RCC 7860 (cell line): ENCODE measurements at regions not wholly inside any gene's neighbourhood (a gene's known extent, or its start where the extent isn't known, plus 50 kb on each side); places are given as distances from the start of the nearest gene placed in this dataset.

Experiments used
- DNase-seq: peaks from one replicate; pipeline ENCODE4 v3.0.0-alpha.2; 2015; ENCODE audit warnings: low spot score
- FAIRE-seq: peaks from 2 replicates; lab custom pipeline; 2012; peaks lifted over from hg19 to GRCh38; lab: Jason Lieb, UNC

DNA sequence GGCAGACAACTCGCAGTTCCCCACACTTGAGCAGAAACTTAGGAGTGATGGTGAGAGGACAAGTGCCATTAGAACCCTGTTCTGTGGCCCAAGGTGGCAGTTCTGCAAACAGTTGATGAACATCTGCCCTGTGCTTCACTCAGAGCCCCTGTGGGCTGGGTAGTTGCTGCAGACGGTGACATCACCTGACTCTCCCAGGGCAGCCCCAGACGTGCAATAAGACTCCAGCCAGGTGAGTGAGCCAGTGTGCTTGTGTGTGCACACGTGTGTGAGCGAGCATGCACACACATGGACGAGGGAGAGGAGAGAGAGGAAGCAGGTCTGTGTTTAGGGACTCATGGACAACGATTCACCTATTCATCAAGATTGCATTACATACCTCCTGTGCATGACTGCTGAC is 136.0 kb upstream of the GLI2 start:
- DNase-seq (no peak), FAIRE-seq (no peak)

DNA sequence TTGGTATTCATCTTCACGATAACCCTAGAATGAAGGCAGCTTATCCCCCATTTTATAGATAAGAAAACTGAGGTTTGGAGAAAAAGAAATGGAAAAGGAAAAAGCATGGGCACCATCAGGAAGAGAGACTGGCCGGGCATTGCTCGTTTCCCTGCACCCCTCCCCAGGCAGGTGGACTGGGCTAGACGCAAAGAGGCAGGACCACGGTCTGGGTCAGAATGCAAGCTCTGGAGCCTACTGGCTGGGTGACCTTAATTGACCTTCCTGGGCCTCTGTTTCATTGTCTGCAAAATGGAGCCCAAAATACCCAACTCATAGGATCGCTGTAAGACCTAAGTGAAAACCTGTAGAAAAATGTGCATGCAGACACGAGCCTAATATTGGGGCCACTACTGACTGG is 135.3 kb upstream of the GLI2 start:
- DNase-seq, result no peak
- no peak for FAIRE-seq

DNA sequence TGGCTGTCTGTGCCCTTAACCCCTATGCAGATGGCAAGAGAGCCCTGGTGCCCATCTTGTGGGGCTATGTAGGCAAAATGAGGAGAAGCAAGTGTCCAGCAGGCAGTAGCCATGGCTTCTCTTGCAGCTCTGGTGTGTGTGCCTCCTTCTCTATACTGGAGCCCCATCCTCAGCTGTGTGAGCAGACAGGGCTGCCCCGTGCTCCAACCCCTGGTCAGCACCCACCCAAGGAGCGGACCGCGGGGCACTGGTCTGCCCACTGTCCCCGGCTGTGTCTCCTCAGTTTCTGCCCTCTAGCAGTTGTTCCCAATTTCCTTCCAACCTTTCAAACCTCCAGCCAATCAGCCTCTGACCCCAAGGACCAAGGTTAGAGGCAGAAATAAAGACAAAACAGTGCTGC is 134.9 kb upstream of the GLI2 start:
- FAIRE-seq, result no peak
- DNase-seq, result no peak

DNA sequence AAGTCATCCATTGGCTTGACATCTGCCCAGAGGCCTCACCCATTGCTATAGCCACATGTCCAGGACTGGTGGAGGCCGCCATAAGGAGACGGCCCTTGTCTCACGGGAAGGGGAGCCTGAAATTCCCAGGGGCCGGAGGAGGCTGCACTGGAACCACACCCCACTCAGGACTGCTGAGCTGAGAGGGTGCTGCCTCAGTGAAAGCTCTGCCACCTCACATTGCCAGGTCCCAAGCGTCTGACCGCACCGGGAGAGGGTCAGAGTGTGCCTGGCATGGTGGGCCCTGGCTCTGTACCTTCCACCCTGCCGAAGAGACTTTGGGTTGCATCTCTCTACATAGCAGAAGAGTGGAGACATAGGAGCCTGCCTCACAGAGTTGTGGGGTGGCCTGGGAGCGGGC is 134.1 kb upstream of the GLI2 start:
- DNase-seq (no peak), FAIRE-seq (no peak)

DNA sequence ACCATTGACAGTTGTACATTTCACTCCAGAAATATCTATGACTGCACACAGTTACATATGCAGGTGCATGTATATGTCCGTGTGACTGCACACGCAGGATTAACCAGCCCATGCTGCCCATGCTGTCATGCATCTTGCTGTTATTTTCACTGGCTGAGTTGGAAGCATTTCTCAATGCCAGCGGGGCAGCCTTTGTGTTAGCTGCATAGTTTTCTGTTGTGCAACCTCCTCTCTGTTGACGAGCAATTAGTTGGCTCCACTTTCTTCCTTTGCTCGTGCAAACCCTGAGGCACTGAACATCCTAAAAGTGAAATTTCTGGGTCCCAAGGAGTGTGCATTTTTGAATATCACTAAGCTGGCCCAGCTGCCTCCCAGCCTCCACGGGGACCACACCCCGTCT is 133.4 kb upstream of the GLI2 start:
- FAIRE-seq (no peak), DNase-seq (no peak)

DNA sequence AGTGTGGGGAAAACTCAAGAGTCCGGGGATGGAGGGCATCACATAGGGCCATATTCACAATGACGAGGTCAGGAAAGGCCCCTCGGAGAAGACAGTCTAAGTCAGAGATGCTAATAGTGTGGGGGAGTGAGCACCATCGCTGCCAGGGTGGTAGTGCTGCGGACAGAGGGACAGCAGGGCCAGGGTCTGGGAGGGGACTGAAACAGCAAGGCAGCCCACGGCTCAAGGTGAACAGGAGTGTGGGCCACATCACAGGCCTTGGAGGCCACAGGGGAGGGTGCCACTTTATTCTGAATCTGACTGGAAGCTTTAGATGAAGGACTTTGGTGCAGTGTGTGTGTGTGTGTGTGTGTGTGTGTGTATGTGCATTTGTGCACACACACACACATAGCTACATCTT is 130.9 kb upstream of the GLI2 start:
- FAIRE-seq, result no peak
- no peak for DNase-seq

DNA sequence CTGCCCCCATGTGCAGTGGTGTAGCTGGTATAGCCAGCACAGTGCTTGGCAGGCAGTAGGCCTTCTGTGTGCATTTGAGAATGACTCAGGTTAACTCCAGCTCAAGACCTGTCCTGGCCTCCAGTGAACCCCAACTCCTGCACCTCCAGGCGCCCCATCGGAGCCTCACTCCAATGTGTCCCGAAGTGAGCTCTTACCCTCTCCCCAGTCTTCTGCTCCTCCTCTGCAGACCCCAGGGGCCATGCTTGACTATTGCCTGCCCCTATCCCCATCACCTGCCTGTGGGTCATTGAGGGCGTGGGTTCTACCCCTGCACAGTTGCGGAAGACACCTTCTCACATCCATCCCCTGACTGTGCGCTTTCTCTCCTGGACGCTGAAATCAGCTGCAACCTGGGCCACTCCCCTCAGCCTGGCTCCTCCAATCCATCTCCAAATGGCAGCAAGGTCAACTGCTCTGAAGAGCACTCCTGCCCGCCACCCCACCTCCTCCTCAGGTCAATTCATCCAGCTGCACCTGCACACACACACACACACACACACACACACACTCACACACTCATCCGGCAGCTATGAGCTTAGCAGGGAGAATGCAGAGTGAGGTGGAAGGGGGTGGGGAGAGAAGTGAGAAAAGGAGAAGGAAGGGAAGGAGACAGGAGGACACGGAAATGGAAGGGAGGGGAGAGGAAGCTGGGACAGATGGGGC is 130.3 kb upstream of the GLI2 start:
- FAIRE-seq (no peak), DNase-seq (no peak)

DNA sequence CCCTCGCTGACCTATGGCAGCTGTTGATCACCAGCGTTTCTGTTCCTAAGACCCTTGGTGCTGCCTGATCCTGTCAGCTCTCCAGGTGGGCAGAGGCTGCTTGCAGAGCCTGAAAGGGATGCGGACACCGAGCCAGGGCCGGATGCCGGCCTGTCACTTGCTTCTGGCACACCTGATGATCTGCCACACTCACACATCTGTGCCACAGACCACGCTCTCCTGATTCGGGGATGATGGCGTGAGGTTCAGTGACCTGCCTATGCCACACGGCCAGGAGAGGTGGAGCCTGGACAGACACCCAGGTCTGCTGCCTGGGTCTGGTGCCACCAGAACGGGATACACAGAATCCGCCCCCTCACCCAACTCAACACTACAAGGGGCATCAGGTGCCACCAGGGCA is 129.4 kb upstream of the GLI2 start:
- no peak for FAIRE-seq
- no peak for DNase-seq

DNA sequence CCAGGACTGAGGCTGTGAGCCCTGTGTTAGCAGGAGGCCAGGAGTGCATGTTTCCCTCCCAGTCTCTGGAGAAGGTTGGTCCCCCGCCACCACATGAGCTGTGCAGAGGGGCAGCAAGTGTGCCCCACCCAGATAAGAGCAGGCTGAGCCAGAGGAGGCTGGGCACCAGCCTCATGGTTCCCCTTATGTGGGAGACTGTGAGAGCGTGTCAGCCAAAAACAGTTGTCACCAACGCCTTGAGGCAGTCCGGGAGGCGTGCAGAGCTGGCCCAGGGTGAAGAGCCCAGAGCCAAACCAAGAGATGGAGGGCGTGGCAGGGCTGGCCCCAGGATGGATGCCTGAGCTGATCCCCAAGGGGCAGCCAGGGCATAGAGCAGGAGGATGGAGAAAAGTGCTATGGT is 128.7 kb upstream of the GLI2 start:
- no peak for DNase-seq

DNA sequence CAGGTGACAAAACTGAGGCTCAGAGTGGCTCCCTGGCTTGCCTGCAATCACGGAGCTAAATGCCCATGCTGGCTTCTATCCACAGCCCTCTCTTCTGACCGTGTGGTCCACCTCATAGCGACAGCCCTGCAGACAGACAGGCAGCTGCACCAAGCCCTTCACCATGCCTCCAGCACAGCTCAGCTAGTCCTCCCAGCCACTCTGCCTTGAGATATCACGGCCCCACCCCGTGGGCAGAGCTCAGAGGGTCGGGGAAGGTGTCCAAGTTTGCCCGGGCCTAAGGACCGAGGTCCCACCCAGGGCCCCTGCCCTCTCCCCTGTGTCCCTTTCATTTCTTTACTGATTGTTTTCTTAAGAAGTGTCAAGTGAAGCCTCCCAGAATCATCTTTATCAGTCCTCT is 128.2 kb upstream of the GLI2 start:
- FAIRE-seq (no peak), DNase-seq (no peak)

More for the DNA sequence above, 128.7 kb upstream of the GLI2 start:
- no peak for FAIRE-seq

DNA sequence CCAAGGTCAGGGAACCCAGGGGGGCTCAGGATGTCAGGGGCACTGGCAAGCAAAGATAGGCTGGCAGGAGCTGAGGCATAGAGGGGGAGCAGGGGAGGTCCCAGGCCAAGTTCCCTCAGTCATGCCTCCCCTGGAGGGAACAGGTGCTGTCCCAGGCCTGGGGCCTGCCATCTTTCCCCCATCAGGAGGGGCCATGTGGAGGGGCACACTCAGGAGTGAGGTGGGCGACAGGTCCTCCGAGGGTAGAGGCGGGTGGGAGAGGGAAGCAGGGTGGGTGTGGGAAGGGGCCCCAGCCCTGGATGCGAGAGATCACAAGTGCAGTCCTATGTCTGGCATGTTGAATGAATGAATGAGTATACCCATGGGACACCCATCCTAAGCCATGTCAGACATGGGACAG is 127.7 kb upstream of the GLI2 start:
- FAIRE-seq (no peak), DNase-seq (no peak)

DNA sequence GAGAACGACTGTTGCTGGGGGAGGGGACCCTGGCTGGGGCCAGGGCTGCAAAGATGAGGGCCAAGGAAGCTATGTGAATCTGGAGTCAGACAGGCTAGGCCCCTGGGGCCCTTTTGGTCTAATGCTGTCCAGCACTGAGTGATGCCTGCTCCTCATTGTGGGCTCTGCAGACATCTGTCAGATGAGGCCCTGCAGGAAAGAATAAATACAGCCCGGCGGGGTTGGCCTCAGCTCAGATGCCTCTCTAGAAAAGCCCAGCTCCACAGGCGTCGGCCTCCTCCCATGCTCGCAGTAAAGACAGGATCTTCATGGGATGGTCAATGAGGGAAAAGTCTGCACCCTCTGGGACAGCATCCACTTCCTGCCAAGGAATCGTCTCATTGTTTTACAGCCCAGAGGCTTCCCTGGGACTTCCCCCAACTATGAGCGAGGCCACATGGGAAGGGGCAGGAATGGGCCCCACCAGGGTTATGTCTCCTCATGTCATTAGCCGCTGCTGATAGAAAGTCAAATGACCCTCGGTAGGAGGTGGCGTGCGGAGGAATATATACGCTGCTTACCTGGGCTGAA is 125.8 kb upstream of the GLI2 start:
- DNase-seq, result no peak
- no peak for FAIRE-seq

DNA sequence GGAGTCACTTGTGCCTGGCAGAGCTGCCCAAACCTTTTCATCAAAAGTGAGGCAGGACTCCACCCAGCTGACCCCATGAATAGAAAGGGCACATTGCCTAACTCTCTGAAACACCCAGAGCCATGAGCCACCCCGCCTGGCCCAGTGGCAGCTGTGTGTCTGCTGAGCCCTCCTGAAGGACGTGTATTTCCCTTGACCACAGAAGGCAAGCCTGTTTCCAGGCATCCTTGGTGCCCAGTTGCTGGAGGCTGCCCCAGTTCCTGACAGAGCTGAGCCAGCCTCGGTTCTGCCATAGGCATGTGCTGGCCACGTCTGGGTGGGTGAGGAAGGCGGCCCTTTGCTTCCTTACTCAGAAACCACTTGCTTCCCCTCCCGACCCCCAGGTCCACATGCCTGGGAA is 124.7 kb upstream of the GLI2 start:
- DNase-seq (no peak), FAIRE-seq (no peak)

DNA sequence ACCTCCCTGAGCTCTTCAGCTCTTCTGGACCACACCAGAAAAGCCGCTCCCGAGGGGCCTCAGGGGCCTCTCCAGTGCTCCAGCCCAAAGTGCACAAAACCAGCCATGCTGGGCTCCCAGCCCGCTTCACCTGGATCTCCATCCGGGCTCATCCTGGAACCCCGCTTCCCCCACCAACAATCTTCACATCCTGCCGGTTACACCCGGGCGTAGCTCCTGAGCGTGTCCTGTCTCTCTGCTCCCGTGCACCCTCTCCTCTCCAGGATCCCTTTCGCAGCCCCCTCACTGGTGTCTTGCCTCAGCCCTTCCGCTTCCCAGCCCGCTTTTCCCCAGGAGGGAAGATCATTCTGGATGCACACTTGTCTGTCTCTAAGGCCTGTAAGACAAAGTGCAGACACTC is 123.7 kb upstream of the GLI2 start:
- DNase-seq (no peak), FAIRE-seq (no peak)

DNA sequence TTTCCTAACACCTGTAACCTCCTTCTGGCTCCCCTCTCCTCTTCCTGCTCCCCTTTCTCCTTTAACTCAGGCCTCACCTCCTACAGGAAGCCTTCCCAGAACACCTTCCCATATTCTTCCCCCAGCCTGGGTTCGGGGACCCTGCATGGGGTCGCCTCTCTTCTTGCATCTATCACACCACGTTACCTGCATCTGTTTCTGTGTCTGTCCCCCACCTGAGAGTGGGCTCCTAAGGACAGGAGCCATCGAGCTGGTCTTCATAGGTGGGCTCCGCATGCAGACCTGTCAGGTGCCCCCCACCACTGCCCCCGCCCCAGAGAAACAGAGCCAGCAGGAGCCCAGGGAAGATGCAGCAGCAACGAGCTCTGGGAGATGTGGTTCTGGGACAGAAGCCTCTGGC is 123.2 kb upstream of the GLI2 start:
- DNase-seq (no peak), FAIRE-seq (no peak)

DNA sequence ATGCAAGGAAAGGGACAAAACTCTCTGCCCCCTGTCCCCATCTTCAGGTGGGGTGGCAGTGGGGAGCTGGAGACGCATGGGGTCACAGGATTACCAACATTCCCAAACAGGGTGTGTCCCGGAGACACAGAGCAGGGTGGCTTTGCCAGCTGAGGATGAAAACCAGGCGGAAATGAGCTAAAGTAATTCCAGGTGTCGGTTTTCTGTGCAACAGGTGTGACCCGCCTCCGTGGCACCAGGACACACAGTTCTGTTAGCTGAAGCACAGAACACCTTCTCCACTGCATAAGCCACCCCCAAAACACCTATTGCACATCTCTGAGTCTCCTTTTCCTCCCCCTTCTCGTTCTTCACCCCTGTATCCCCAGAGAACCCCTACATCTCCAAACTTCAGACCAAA is 122.7 kb upstream of the GLI2 start:
- DNase-seq, result no peak
- FAIRE-seq, result no peak

DNA sequence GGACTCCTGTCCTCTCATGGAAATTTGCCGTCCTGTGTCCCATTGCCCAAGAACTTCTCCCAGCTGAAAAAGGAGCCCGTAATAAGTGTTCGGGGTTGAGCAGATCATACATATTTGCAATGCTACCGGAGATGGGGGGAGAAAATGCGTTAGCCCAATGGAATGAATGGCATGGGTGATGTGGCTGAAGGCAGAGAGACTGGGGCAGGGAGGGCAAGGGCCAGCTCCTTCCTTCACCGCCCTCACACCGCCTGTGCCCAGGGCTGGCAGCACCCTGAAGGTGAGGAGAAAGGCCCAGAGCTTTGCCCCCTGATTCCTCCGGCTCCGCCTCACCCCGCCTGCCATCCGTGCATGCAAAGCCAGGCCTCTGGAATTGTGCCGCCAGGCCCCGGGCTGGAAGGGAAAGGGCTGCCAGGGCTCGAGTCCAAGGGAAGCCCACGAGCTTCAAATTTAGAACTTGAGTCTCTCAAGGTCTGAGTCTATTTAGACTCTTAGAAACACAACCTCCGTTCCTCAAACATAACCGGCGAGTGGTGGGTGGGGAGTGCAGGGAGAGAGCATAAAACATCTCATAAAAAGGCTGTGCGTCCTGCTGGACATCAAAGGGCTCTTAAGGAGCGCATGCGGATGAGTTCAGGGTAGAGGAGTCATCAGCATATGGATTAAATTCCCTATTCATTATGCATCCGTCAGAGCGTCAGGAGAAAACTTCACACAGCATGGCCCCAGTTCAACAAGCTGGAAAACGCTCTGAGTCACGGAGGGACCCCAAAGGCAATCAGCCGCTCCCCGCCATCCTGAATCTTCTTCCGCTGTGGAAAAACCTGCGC is 121.7 kb upstream of the GLI2 start:
- no peak for FAIRE-seq
- no peak for DNase-seq

DNA sequence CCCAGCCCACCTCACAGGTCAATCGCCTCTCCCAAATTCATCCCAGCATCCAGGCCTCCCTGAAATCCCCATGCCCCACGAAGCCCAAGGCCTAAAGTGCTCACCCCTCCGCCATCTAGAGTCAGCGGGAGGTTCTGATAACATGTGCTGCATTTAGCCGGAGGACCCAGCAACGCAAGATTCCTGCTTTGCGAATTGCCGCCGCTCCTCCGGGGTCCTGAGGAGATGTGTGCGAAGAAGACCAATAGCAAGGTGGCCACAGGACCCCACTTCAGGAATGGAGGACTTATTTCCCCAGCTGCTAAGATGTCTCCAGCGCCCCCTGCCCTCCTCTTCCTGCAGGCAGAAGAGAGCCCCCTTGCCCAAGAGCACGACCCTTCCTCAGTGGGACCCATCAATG is 120.8 kb upstream of the GLI2 start:
- FAIRE-seq (no peak), DNase-seq (no peak)

DNA sequence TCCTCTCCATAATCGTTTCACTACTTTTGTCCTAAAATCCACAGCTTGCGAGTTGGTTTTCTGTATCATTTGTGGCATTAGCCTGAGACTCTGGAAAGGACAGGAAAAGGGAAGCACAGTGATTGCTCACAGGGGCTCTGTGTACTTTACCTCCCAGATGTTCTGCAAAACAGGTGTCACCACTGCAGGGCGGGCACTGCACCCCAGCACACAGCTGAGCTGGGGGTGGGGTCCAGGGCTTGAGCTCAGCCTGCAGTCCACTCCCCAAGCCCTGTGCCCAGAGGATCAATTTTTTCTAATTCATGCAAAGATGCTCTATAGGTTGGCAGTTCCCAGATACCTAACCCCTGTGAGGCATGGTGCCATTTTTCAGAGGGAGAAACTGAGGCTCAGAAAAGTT is 119.4 kb upstream of the GLI2 start:
- no peak for DNase-seq
- FAIRE-seq, result no peak

DNA sequence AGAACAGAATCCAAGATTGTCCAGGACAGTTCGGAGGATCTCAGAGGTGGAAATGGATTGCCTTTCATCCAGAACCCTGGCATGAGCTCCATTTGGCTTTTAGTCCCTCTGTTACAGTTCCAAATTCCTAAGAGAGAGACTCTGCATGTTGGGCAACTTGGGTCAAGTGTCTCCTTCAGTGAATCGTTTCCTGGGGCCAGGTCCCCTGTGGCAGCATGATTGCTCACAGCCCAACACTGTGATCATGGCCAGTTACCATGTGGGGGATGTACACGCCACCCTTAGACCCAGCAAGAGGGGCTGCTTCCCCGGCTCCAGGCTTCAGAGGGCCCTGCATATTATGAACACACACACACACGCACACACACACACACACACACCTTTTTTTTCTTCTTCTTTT is 118.6 kb upstream of the GLI2 start:
- FAIRE-seq (no peak), DNase-seq (no peak)

DNA sequence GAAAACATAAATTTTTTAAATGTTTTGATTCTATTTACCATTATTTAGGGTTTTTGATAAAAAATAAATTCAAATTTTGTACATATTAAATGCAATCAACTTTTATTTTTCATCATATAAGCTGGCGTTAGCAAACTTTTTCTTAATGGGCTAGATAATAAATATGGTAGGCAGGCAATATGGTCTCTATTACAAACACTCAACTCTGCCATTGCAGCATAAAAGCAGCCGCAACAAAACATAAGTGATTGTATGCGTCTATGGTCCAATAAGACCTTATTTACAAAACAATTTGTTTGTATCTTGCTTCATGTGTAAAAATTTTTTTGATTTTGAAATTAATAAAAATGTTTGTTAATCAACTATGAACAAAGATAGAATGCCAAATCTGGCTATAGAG is 116.8 kb upstream of the GLI2 start:
- FAIRE-seq, result no peak
- no peak for DNase-seq

DNA sequence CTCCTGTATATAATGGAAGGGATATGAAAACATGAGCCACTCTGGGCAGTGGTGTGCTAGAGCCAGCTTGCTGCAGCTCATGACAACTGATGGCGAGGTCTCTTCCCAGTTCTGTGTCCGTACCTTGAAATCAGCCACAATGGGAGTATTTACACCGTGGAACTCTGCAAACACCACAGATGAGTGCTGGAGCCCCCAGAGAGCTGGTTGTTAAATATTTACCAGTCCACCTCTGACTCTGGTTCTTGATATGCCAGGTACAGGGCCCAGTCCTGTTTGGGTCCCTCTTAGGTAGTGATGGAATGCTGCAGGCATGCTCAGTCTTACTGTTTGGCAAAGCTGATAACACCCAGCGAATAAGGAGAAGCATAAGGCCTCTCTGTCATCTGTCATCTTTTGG is 116.1 kb upstream of the GLI2 start:
- no peak for DNase-seq
- no peak for FAIRE-seq
